PC-3 (cell line): ENCODE measurements at regions not wholly inside any gene's neighbourhood (a gene's known extent, or its start where the extent isn't known, plus 50 kb on each side); places are given as distances from the start of the nearest gene placed in this dataset.

Experiments
- ATAC-seq: fragments of 200-7000 bp; cut with Tn5 transposase; 2 replicates; pipeline ENCODE4 v1.9.1; 2020; ENCODE audit warnings: mild to moderate bottlenecking, moderate library complexity
- BruUV-seq: library from RNA; stranded (reverse); fragments of 400-500 nt; replicated peaks from 2 replicates; lab custom pipeline; 2021; lab: Mats Ljungman, UMichigan
- CTCF ChIA-PET: fragments of 300-600 bp; sonication (Branson Sonifier 250); formaldehyde crosslinking; loops from one replicate; lab custom pipeline; 2022; ENCODE audit warnings: antibody characterized with exemption; lab: Charles Lee
- POLR2A ChIA-PET: fragments of 300-600 bp; sonication (Branson Sonifier 250); formaldehyde crosslinking; loops from one replicate; lab custom pipeline; 2022; ENCODE audit warnings: antibody characterized with exemption; ENCODE audit not compliant: unreplicated experiment; lab: Charles Lee
- DNase-seq: peaks from one replicate; pipeline ENCODE4 v3.0.0-alpha.2; 2015
- H2AFZ ChIP-seq: fragments of 300-600 bp; sonication (generic); 2 replicates; pipeline ENCODE4 v1.6.0; 2016; ENCODE audit warnings: antibody characterized with exemption, low read length
- H3F3A ChIP-seq: fragments of 300-600 bp; sonication (generic); one replicate; pipeline ENCODE4 v1.6.0; 2017; ENCODE audit warnings: antibody characterized with exemption, low read length, control low read depth, mild to moderate bottlenecking; ENCODE audit not compliant: unreplicated experiment
- H3K27ac ChIP-seq: fragments of 300-600 bp; sonication (generic); 2 replicates; pipeline ENCODE4 v1.5.1; 2016; ENCODE audit warnings: mild to moderate bottlenecking, low read length
- H3K27me3 ChIP-seq: fragments of 300-600 bp; sonication (generic); 2 replicates; pipeline ENCODE4 v1.6.1; 2016; ENCODE audit warnings: low read length, mixed read lengths
- H3K36me3 ChIP-seq: fragments of 300-600 bp; sonication (generic); 2 replicates; pipeline ENCODE4 v1.6.1; 2016; ENCODE audit warnings: low read depth, mixed run types, low read length, mixed read lengths
- H3K4me1 ChIP-seq: fragments of 300-600 bp; sonication (generic); 2 replicates; pipeline ENCODE4 v1.5.1; 2016; ENCODE audit warnings: low read length; ENCODE audit not compliant: insufficient read depth
- H3K4me2 ChIP-seq: fragments of 300-600 bp; sonication (generic); 2 replicates; pipeline ENCODE4 v1.6.0; 2016; ENCODE audit warnings: low read length
- H3K4me3 ChIP-seq: fragments of 300-600 bp; sonication (generic); 2 replicates; pipeline ENCODE4 v1.5.1; 2016; ENCODE audit warnings: mild to moderate bottlenecking, low read length, mixed read lengths
- H3K79me2 ChIP-seq: fragments of 300-600 bp; sonication (generic); 2 replicates; pipeline ENCODE4 v1.6.1; 2017; ENCODE audit warnings: low read length, mixed read lengths
- H3K9ac ChIP-seq: fragments of 300-600 bp; sonication (generic); 2 replicates; pipeline ENCODE4 v1.6.0; 2016; ENCODE audit warnings: mild to moderate bottlenecking, low read length
- H3K9me2 ChIP-seq: fragments of 300-600 bp; sonication (generic); replicated peaks from 2 replicates; pipeline ENCODE4 v1.6.1; 2016; ENCODE audit warnings: mixed run types, low read length, mixed read lengths
- H3K9me3 ChIP-seq: fragments of 300-600 bp; sonication (generic); 2 replicates; pipeline ENCODE4 v1.6.1; 2016; ENCODE audit warnings: low read length, mixed read lengths
- H4K20me1 ChIP-seq: fragments of 300-600 bp; sonication (generic); 2 replicates; pipeline ENCODE4 v1.6.1; 2016; ENCODE audit warnings: low read length, mixed read lengths
- CTCF ChIP-seq: fragments of 300-600 bp; sonication (generic); conservative IDR thresholded peaks from 2 replicates; pipeline ENCODE4 v1.5.1; 2017; ENCODE audit warnings: antibody characterized with exemption, low read depth, mild to moderate bottlenecking, low read length
- EZH2 ChIP-seq: fragments of 300-600 bp; sonication (generic); IDR thresholded peaks from one replicate; pipeline ENCODE4 v1.6.1; 2017; ENCODE audit warnings: antibody characterized with exemption, mild to moderate bottlenecking, low read length; ENCODE audit not compliant: unreplicated experiment
- EZH2phosphoT487 ChIP-seq: fragments of 300-600 bp; sonication (generic); IDR thresholded peaks from 2 replicates; pipeline ENCODE4 v1.6.1; 2018; ENCODE audit warnings: mild to moderate bottlenecking, antibody characterized with exemption, low read length, borderline replicate concordance
- intact Hi-C: fragments of 100-400 bp; cut with micrococcal nuclease; formaldehyde crosslinking; loops from 2 replicates; pipeline ENCODE4 v1.9.0; 2023

GRCh38 chr1:59008599-59009347 is 224.9 kb upstream of the JUN start:
- H3K9ac ChIP-seq, result no peak overlapping the region
- no peak for DNase-seq

GRCh38 chr1:59011663-59012062 is 227.8 kb upstream of the JUN start:
- DNase-seq (no peak), ATAC-seq (no peak)
- H3K79me2 ChIP-seq, result no peaks in the 10 kb centered on the region
- POLR2A ChIA-PET, result no interaction called here
- BruUV-seq, result no TSS peak
- 0 out of 2 replicates have a peak, but pooled peaks cover 3% of the 10 kb centered on the region for H3K9me2 ChIP-seq
- H3F3A ChIP-seq, result no peaks in the 10 kb centered on the region
- no peaks in the 10 kb centered on the region for H3K27me3 ChIP-seq
- no peak overlapping the region for H3K9ac ChIP-seq
- no peaks in the 10 kb centered on the region for H3K36me3 ChIP-seq
- H3K4me2 ChIP-seq, result no peak overlapping the region
- H4K20me1 ChIP-seq, result no peaks in the 10 kb centered on the region
- intact Hi-C loops, result no loop called here
- H3K4me1 ChIP-seq, result peaks cover 24% of the 10 kb centered on the region
- CTCF ChIA-PET, result no interaction called here
- TF ChIP-seq EZH2phosphoT487 (no peak), EZH2 (no peak), CTCF (no peak)
- H2AFZ ChIP-seq, result no peak overlapping the region
- H3K27ac ChIP-seq, result no peak overlapping the region
- no peak overlapping the region for H3K4me3 ChIP-seq
- H3K9me3 ChIP-seq, result no peaks in the 10 kb centered on the region

More at GRCh38 chr1:59008599-59009347, 224.9 kb upstream of the JUN start:
- BruUV-seq, result no TSS peak
- H3K36me3 ChIP-seq, result no peaks in the 10 kb centered on the region
- H3K4me3 ChIP-seq, result no peak overlapping the region
- H3K27ac ChIP-seq, result no peak overlapping the region
- intact Hi-C loops, result no loop called here
- peaks cover 8% of the 10 kb centered on the region; the same call in 1 of the 2 replicates for H3K4me1 ChIP-seq
- H3K9me3 ChIP-seq, result no peaks in the 10 kb centered on the region
- no peaks in the 10 kb centered on the region for H3F3A ChIP-seq
- TF ChIP-seq EZH2phosphoT487 (no peak), EZH2 (no peak), CTCF (no peak)
- ChIA-PET POLR2A (interaction anchor here (0.6 kb wide), 1 partner anchor 194 kb away, joined by 3 read pairs; no protein-coding TSS in a partner anchor), CTCF (no interaction called here)
- H3K4me2 ChIP-seq, result no peak overlapping the region
- no peaks in the 10 kb centered on the region for H3K9me2 ChIP-seq
- no peak for ATAC-seq
- no peaks in the 10 kb centered on the region for H3K79me2 ChIP-seq
- H3K27me3 ChIP-seq, result no peaks in the 10 kb centered on the region
- no peaks in the 10 kb centered on the region for H4K20me1 ChIP-seq
- H2AFZ ChIP-seq, result 0 out of 2 replicates have a peak overlapping the region, but pooled peaks have one; percentile 17

- POLR2A ChIA-PET, result no interaction called here
- TF ChIP-seq EZH2phosphoT487, result no peak
- TF ChIP-seq CTCF, result no peak
- no peak for TF ChIP-seq EZH2
- H3K27me3 ChIP-seq, result no peaks in the 10 kb centered on the region
- H3K9ac ChIP-seq, result no peak overlapping the region
- CTCF ChIA-PET, result no interaction called here
- no peak for DNase-seq
- H3K79me2 ChIP-seq, result no peaks in the 10 kb centered on the region
- no TSS peak for BruUV-seq
- H2AFZ ChIP-seq, result no peak overlapping the region
- no peaks in the 10 kb centered on the region for H4K20me1 ChIP-seq
- H3F3A ChIP-seq, result no peaks in the 10 kb centered on the region
- no peaks in the 10 kb centered on the region for H3K36me3 ChIP-seq
- no peaks in the 10 kb centered on the region for H3K9me3 ChIP-seq
- H3K4me2 ChIP-seq, result no peak overlapping the region
- intact Hi-C loops, result no loop called here
- no peak overlapping the region for H3K27ac ChIP-seq
- H3K4me3 ChIP-seq, result no peak overlapping the region
- H3K9me2 ChIP-seq, result 0 out of 2 replicates have a peak, but pooled peaks cover 3% of the 10 kb centered on the region
- peaks cover 24% of the 10 kb centered on the region for H3K4me1 ChIP-seq
- ATAC-seq, result no peak
These were observed 228.5 kb upstream of the JUN start for GRCh38 chr1:59012378-59012777.
